DMS53 treated with DMSO at 0.1 percent for 48 hours (cell line): ENCODE measurements at regions not wholly inside any gene's neighbourhood (a gene's known extent, or its start where the extent isn't known, plus 50 kb on each side); places are given as distances from the start of the nearest gene placed in this dataset.
"Not testable (repeated sequence)": the region's sequence is repeated elsewhere in the genome, so short reads cannot be mapped to it uniquely, and the experiment has no call there.

Experiments
- DNase-seq: peaks from one replicate; lab custom pipeline; 2025; ENCODE audit not compliant: unreplicated experiment; lab: John Stamatoyannopoulos, UW

GRCh38 chr4:138522366-138522765, 280.2 kb upstream of the SLC7A11 start:
- DNase-seq = peak; percentile 1

- no peak for DNase-seq
Measured at GRCh38 chr4:138521809-138522208, 279.7 kb upstream of the SLC7A11 start.

GRCh38 chr4:138519436-138519835, 277.3 kb upstream of the SLC7A11 start:
- DNase-seq = no peak

- DNase-seq = no peak
Measured at GRCh38 chr4:138513535-138513934, 271.4 kb upstream of the SLC7A11 start.

- DNase-seq = no peak
Measured at GRCh38 chr4:138512756-138513155, 270.6 kb upstream of the SLC7A11 start.

GRCh38 chr4:138510053-138510452, 267.9 kb upstream of the SLC7A11 start:
- DNase-seq = no peak

- DNase-seq = no peak
Measured at GRCh38 chr4:138509346-138509745, 267.2 kb upstream of the SLC7A11 start.

GRCh38 chr4:138507522-138507921, 265.4 kb upstream of the SLC7A11 start:
- no peak for DNase-seq

GRCh38 chr4:138501614-138502013, 259.5 kb upstream of the SLC7A11 start:
- DNase-seq = no peak

GRCh38 chr4:138500869-138501268, 258.7 kb upstream of the SLC7A11 start:
- DNase-seq = peak; percentile 31

GRCh38 chr4:138499627-138500026, 257.5 kb upstream of the SLC7A11 start:
- no peak for DNase-seq

GRCh38 chr4:138494931-138495330, 252.8 kb upstream of the SLC7A11 start:
- DNase-seq = peak; percentile 24

- DNase-seq = no peak
Measured at GRCh38 chr4:138494116-138494515, 252.0 kb upstream of the SLC7A11 start.

GRCh38 chr4:138492176-138492575, 250.0 kb upstream of the SLC7A11 start:
- no peak for DNase-seq

- DNase-seq = no peak
Measured at GRCh38 chr4:138488533-138488932, 246.4 kb upstream of the SLC7A11 start.

GRCh38 chr4:138487670-138488069, 245.5 kb upstream of the SLC7A11 start:
- DNase-seq = no peak

- DNase-seq = no peak
Measured at GRCh38 chr4:138487230-138487629, 245.1 kb upstream of the SLC7A11 start.

- no peak for DNase-seq
Measured at GRCh38 chr4:138485498-138485897, 243.3 kb upstream of the SLC7A11 start.

- DNase-seq = no peak
Measured at GRCh38 chr4:138475116-138475515, 233.0 kb upstream of the SLC7A11 start.

GRCh38 chr4:138473339-138473738, 231.2 kb upstream of the SLC7A11 start:
- DNase-seq = no peak

GRCh38 chr4:138460477-138461414, 218.6 kb upstream of the SLC7A11 start:
- DNase-seq = no peak

GRCh38 chr4:138458751-138459150, 216.6 kb upstream of the SLC7A11 start:
- no peak for DNase-seq

GRCh38 chr4:138456349-138456748, 214.2 kb upstream of the SLC7A11 start:
- DNase-seq = not testable (repeated sequence)
